ENCODE measurements at regions not wholly inside any gene's neighbourhood (a gene's known extent, or its start where the extent isn't known, plus 50 kb on each side); places are given as distances from the start of the nearest gene placed in this dataset.

DNA sequence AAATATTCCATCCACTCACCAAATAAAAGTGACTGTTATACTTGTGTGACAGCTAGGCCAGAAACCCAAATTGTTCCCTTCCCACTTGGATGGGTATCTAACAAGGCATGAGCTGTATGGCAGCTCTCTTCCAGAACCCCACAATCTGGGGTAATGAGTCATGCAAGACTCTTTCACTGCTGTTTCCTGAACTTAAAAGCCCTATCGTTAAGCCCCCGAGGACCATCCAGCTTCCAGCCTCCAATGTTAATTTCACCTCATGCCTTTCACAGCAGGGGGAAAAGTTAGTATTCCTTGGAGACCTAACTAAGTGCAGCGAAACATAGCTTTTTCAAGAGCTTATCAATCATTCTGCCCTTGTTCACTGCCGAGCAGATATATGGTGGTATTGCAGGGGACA, 368.6 kb upstream of the HSFY2 start:
- WGBS (ENCODE audit: insufficient coverage), result no CpG with 5 or more reads among the region's 4 CpGs
- TF ChIP-seq, protein P1, sequence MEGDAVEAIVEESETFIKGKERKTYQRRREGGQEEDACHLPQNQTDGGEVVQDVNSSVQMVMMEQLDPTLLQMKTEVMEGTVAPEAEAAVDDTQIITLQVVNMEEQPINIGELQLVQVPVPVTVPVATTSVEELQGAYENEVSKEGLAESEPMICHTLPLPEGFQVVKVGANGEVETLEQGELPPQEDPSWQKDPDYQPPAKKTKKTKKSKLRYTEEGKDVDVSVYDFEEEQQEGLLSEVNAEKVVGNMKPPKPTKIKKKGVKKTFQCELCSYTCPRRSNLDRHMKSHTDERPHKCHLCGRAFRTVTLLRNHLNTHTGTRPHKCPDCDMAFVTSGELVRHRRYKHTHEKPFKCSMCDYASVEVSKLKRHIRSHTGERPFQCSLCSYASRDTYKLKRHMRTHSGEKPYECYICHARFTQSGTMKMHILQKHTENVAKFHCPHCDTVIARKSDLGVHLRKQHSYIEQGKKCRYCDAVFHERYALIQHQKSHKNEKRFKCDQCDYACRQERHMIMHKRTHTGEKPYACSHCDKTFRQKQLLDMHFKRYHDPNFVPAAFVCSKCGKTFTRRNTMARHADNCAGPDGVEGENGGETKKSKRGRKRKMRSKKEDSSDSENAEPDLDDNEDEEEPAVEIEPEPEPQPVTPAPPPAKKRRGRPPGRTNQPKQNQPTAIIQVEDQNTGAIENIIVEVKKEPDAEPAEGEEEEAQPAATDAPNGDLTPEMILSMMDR (IDR thresholded peaks at IDR 0.05), result no peak
- no peak for TF ChIP-seq EZH2 (IDR thresholded peaks at IDR 0.05; ENCODE audit: borderline replicate concordance, insufficient read depth, low read depth, low read length, poor library complexity, severe bottlenecking)
- H3K4me1 ChIP-seq (ENCODE audit: control insufficient read depth in 2 of 2, insufficient read depth in 2 of 2, low read length in 2 of 2), result no peaks in the 10 kb centered on the region
- intact Hi-C loops (cut with micrococcal nuclease), result no loop called here
- ATAC-seq (ENCODE audit: low read depth) (no peak), DNase-seq (no peak)
- H3K27ac Mint-ChIP-seq, result no peak overlapping the region
- H3K36me3 ChIP-seq (replicated peaks in 1 of 2; ENCODE audit: control extremely low read depth in 1 of 2, control insufficient read depth in 1 of 2, extremely low read depth in 1 of 2, insufficient read depth in 2 of 2, low read length in 1 of 2), result no peaks in the 10 kb centered on the region
- H3K9ac ChIP-seq (ENCODE audit: low read length), result no peak overlapping the region
- no peak overlapping the region for H3K4me3 ChIP-seq (ENCODE audit: control extremely low read depth in 1 of 5, extremely low read depth in 1 of 5, insufficient read depth in 1 of 5, low read depth in 2 of 5, low read length in 4 of 5)
- H3K79me2 ChIP-seq (ENCODE audit: control insufficient read depth, insufficient read depth, low read length), result no peaks in the 10 kb centered on the region
- no peak overlapping the region for H3K4me3 Mint-ChIP-seq
- no peak overlapping the region for H3K27ac ChIP-seq (ENCODE audit: low read length in 2 of 2)
- ChIA-PET CTCF (no interaction called here), POLR2A (no interaction called here)
- no peaks in the 10 kb centered on the region for H3K4me1 Mint-ChIP-seq
- H3K27me3 ChIP-seq (replicated peaks in 1 of 4; ENCODE audit: control extremely low read depth in 1 of 4, control insufficient read depth in 3 of 4, insufficient read depth in 4 of 4, low read length in 3 of 4), result no peaks in the 10 kb centered on the region
- H2AFZ ChIP-seq (ENCODE audit: insufficient read depth, low read depth, low read length, poor library complexity, severe bottlenecking), result no peak overlapping the region
- H3K4me2 ChIP-seq (replicated peaks; ENCODE audit: low read depth, low read length, poor library complexity, severe bottlenecking), result no peak overlapping the region
- H3K9me3 Mint-ChIP-seq (ENCODE audit: insufficient read depth), result no peaks in the 10 kb centered on the region
- H4K20me1 ChIP-seq (ENCODE audit: control insufficient read depth, insufficient read depth, low read length, poor library complexity, severe bottlenecking), result no peaks in the 10 kb centered on the region
- H3K27me3 Mint-ChIP-seq, result no peaks in the 10 kb centered on the region
- no peaks in the 10 kb centered on the region for H3K9me3 ChIP-seq (ENCODE audit: control extremely low read depth in 1 of 3, control insufficient read depth in 2 of 3, insufficient read depth in 1 of 3, low read length in 2 of 3)

DNA sequence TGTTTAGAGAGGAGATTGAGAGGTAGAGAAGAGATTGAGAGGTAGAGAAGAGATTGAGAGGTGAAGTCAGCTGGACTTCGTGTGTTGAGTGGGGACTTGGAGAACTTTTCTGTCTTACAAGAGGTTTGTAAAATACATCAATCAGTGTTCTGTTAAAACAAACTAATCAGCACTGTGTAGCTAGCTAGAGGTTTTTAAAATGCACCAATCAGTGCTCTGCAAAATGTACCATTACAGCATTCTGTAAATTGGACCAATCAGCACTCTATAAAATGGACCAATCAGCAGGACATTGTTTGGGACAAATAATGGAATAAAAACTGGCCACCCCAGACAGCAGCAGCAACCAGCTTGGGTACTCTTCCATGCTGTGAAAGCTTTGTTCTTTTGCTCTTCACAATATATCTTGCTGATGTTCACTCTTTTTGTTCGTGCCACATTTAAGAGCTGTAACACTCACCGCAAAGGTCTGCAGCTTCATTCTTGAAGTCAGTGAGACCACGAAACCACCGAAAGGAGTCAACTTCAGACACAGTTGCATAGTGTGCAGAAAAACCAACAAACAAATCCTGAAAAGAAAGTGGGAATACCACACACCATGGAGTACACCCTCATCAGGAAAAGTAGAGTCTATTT, 366.9 kb upstream of the HSFY2 start:
- Mint-ChIP-seq H3K27me3 (no peaks in the 10 kb centered on the region), H3K4me1 (no peaks in the 10 kb centered on the region), H3K4me3 (no peak overlapping the region), H3K9me3 (ENCODE audit: insufficient read depth) (no peaks in the 10 kb centered on the region), H3K27ac (no peak overlapping the region)
- H3K4me1 ChIP-seq (ENCODE audit: control insufficient read depth in 2 of 2, insufficient read depth in 2 of 2, low read length in 2 of 2), result no peaks in the 10 kb centered on the region
- TF ChIP-seq, protein P1 (IDR thresholded peaks at IDR 0.05), result no peak
- TF ChIP-seq EZH2 (IDR thresholded peaks at IDR 0.05; ENCODE audit: borderline replicate concordance, insufficient read depth, low read depth, low read length, poor library complexity, severe bottlenecking), result no peak
- no CpG with 5 or more reads among the region's 5 CpGs for WGBS (ENCODE audit: insufficient coverage)
- no peak overlapping the region for H2AFZ ChIP-seq (ENCODE audit: insufficient read depth, low read depth, low read length, poor library complexity, severe bottlenecking)
- no peak overlapping the region for H3K27ac ChIP-seq (ENCODE audit: low read length in 2 of 2)
- no peaks in the 10 kb centered on the region for H4K20me1 ChIP-seq (ENCODE audit: control insufficient read depth, insufficient read depth, low read length, poor library complexity, severe bottlenecking)
- H3K4me2 ChIP-seq (replicated peaks; ENCODE audit: low read depth, low read length, poor library complexity, severe bottlenecking), result no peak overlapping the region
- H3K79me2 ChIP-seq (ENCODE audit: control insufficient read depth, insufficient read depth, low read length), result no peaks in the 10 kb centered on the region
- H3K9ac ChIP-seq (ENCODE audit: low read length), result no peak overlapping the region
- H3K36me3 ChIP-seq (replicated peaks in 1 of 2; ENCODE audit: control extremely low read depth in 1 of 2, control insufficient read depth in 1 of 2, extremely low read depth in 1 of 2, insufficient read depth in 2 of 2, low read length in 1 of 2), result no peaks in the 10 kb centered on the region
- intact Hi-C loops (cut with micrococcal nuclease), result no loop called here
- ATAC-seq (ENCODE audit: low read depth) (no peak), DNase-seq (no peak)
- H3K9me3 ChIP-seq (ENCODE audit: control extremely low read depth in 1 of 3, control insufficient read depth in 2 of 3, insufficient read depth in 1 of 3, low read length in 2 of 3), result no peaks in the 10 kb centered on the region
- H3K27me3 ChIP-seq (replicated peaks in 1 of 4; ENCODE audit: control extremely low read depth in 1 of 4, control insufficient read depth in 3 of 4, insufficient read depth in 4 of 4, low read length in 3 of 4), result no peaks in the 10 kb centered on the region
- POLR2A ChIA-PET, result no interaction called here
- CTCF ChIA-PET, result no interaction called here
- H3K4me3 ChIP-seq (ENCODE audit: control extremely low read depth in 1 of 5, extremely low read depth in 1 of 5, insufficient read depth in 1 of 5, low read depth in 2 of 5, low read length in 4 of 5), result no peak overlapping the region
